ENCODE measurements at regions not wholly inside any gene's neighbourhood (a gene's known extent, or its start where the extent isn't known, plus 50 kb on each side); places are given as distances from the start of the nearest gene placed in this dataset.
"Not testable (repeated sequence)": the region's sequence is repeated elsewhere in the genome, so short reads cannot be mapped to it uniquely, and the experiment has no call there.

- no peak for DNase-seq
These were observed 293.7 kb upstream of the GALNTL6 start for GRCh38 chr4:171519457-171519856.

- DNase-seq = no peak
These were observed 295.3 kb upstream of the GALNTL6 start for GRCh38 chr4:171517883-171518282.

GRCh38 chr4:171516694-171517093 is 296.5 kb upstream of the GALNTL6 start:
- no peak for DNase-seq

- no peak for DNase-seq
These were observed 328.5 kb upstream of the GALNTL6 start for GRCh38 chr4:171484681-171485080.

- DNase-seq = no peak
These were observed 335.0 kb upstream of the GALNTL6 start for GRCh38 chr4:171478181-171478580.

GRCh38 chr4:171475111-171475510 is 338.1 kb upstream of the GALNTL6 start:
- not testable (repeated sequence) for DNase-seq

- no peak for DNase-seq
These were observed 340.0 kb upstream of the GALNTL6 start for GRCh38 chr4:171473155-171473554.

- DNase-seq = no peak
These were observed 341.0 kb upstream of the GALNTL6 start for GRCh38 chr4:171472230-171472629.

- no peak for DNase-seq
These were observed 348.7 kb upstream of the GALNTL6 start for GRCh38 chr4:171464499-171464898.

GRCh38 chr4:171461191-171461590 is 352.0 kb upstream of the GALNTL6 start:
- no peak for DNase-seq

- DNase-seq = no peak
These were observed 364.2 kb upstream of the GALNTL6 start for GRCh38 chr4:171448919-171449481.

GRCh38 chr4:171448358-171448757 is 364.8 kb upstream of the GALNTL6 start:
- no peak for DNase-seq

- DNase-seq = no peak
These were observed 371.8 kb upstream of the GALNTL6 start for GRCh38 chr4:171441300-171441941.

GRCh38 chr4:171433674-171434073 is 379.5 kb upstream of the GALNTL6 start:
- DNase-seq = no peak

GRCh38 chr4:171432536-171432935 is 380.7 kb upstream of the GALNTL6 start:
- DNase-seq = no peak

GRCh38 chr4:171430495-171430894 is 382.7 kb upstream of the GALNTL6 start:
- DNase-seq = no peak

GRCh38 chr4:171397175-171397574 is 416.0 kb upstream of the GALNTL6 start:
- DNase-seq = no peak

GRCh38 chr4:171390626-171391025 is 422.6 kb upstream of the GALNTL6 start:
- no peak for DNase-seq

GRCh38 chr4:171378323-171378722 is 434.9 kb upstream of the GALNTL6 start:
- no peak for DNase-seq

GRCh38 chr4:171376724-171377123 is 436.5 kb upstream of the GALNTL6 start:
- DNase-seq = no peak

- no peak for DNase-seq
These were observed 459.7 kb upstream of the GALNTL6 start for GRCh38 chr4:171353535-171353934.

GRCh38 chr4:171348090-171348489 is 465.1 kb upstream of the GALNTL6 start:
- DNase-seq = no peak

GRCh38 chr4:171342646-171343045 is 470.6 kb upstream of the GALNTL6 start:
- no peak for DNase-seq

GRCh38 chr4:171340258-171340657 is 472.9 kb upstream of the GALNTL6 start:
- DNase-seq = no peak

GRCh38 chr4:171334549-171334948 is 478.7 kb upstream of the GALNTL6 start:
- no peak for DNase-seq

All from activated CD4-positive, alpha-beta T cell treated with anti-CD3 and anti-CD28 coated beads, Interleukin-2, amount 50 U/mL, for 48 hours (primary cell).